Right renal cortex interstitium (tissue), 3 donors: ENCODE measurements at regions not wholly inside any gene's neighbourhood (a gene's known extent, or its start where the extent isn't known, plus 50 kb on each side); places are given as distances from the start of the nearest gene placed in this dataset.
"Not testable (repeated sequence)": the region's sequence is repeated elsewhere in the genome, so short reads cannot be mapped to it uniquely, and the experiment has no call there.

Experiments used
- DNase-seq, 3 donors: peaks; one replicate each; pipeline ENCODE4 v3.0.0-alpha.2; 2013; ENCODE audit warnings: low read depth in 3 of 3, low spot score in 2 of 3

DNA sequence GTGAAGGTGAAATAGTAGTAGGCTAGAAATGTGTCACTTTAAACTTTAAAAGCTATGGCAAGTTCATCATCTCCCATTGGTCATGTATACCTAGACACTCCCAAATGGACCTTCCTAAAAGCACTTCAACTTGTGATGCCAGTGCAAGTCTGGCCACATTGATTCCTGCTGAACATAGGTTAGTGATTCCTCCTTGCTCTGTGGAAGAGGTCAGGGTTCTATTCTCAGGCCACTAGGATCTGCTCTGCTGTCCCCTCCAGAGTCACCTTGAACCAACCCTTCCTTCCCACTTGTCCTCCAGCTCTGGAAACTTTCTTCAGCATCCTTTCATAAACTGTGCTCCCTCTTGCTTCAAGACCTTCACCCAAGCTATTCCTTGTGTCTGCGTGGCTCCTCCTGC lies 301.7 kb downstream of the RPLP1 start:
- no peak for DNase-seq

DNA sequence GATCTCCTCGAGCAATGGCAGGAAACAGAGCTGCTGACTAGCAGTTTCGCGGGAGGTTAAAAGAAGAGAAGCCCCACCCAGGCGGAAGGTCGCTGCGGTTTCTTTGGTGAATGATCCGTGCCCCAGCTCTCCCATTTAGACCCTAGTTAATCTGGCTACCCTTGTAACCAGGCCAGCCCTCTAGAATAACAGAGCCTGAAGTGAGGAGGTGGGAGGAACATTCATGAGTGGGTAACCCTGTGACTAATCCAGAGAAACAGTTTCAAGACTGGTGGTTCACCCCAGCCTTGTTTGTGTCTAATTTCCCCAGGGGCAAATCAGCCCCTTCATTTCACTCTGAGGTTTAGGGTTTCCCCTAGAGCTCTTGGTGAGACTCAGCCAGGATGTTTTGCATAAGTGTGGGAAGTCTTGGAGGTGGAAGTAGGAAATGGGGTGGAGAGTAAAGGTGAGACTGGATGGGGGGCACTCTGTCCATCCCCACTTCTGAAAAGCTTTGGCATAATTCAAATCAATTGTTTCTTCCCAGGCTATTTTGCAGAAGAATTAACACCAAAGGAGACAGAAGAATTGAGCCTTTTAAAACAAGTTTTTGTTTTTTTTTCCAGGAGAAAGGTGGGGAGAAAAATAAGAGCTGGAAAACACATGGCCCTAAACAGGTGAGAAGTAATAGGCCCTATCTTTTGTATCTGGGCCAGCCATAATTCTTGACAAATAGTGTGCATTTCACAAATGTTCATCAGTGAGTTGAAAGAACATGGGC lies 303.1 kb downstream of the RPLP1 start:
- peak in 1 of 3 donors; percentile 21 for DNase-seq

DNA sequence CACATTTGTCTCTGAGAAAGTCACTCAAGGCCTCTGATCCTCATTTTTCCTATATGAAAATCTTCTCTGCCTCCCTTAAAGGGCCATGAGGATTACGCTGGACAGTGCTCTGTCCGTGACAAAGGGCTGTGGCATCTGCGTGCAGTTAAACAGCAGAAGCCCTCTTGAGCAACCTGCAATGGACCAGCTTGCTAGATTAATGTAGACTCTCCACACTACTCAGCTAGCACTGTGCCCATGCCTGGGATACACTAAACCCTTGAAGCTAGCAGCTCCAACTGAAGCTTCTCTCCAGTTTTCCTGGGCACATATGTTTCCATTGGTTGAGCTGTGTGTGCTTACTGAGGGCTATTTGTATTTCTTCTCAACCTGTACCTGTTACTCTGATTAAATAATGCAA lies 303.8 kb downstream of the RPLP1 start:
- DNase-seq = no peak

GRCh38 chr15:69757186-69757585 lies 304.6 kb downstream of the RPLP1 start:
- DNase-seq = no peak

DNA sequence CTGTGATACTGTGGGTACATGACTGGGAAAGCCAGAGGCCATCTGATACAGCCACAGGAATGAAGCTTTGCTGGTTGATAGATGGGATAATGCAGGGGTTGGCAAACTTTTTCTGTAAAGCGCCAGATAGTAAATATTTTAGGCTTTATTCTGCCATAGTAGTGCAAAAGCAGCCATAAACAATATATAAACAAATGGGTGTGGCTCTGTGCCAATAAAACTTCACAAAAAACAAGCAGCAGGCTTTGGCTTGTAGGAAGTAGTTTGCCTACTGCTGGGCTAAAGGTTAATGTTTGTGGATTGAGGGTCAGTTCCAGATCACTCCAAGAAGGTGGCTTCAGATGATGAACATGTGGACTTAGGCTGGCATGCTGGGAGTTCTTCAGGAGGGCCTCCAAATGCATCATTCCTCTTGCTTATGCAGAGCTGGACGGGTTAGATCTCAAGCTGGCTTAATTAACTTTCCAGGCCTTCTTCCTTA lies 305.7 kb downstream of the RPLP1 start:
- no peak for DNase-seq

- no peak for DNase-seq
These were observed 306.5 kb downstream of the RPLP1 start for GRCh38 chr15:69758810-69759790.

DNA sequence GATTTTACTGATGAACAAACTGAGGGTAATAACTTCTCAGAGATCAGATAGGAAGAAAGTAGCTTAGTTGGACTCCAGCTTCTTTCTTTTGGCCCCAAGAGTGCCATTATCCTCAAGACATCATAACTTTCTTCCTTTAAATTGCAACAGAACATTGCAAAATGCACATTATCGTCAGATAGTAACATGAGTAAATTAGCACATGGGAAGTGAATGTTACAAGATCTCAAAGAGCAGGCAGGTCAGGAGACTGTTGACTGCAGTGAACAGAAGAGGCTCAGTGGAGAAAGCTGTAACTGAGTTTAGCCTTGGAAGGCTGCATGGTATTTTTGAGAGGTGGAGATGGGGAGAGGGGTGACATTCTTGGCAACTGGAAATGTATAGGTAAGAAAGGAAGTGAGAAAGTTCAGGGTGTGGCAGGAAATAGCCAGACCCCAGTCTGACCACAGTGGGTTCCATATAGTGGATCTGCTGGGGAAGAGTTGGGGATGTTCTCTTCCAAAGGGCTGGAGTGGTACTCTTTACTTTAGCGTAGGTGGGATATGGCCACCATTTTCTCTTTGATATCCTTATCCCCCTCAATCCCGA lies 307.7 kb downstream of the RPLP1 start:
- no peak for DNase-seq

DNA sequence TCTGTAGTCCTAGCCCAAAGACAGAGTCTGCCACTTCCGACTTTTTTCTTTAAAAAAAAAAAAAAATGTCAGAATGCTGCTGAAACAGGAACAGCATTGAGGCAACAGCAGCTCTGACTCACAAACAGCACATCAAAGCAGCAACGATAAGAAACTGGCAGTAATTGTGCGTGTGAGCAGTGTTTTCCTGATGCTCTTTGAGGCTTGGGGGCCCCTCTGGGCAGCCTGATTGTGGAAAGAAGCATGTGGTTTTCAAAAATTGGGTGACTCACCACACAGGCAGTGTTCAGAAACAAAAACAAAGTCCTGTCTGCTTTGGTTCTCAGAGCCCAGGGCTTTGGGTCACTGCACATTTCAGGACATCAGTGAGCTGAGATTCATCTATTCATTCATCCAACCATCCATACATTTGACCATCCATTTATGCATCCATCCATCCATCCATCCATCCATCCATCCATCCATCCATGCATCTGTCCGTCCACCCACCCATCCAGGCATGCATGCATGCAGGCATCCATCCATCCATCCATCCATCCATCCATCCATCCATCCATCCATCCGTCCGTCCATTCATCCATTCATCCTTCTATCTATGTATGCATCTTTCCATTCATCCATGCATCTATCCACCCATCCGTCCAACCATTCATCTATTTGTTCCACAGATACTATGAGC lies 308.4 kb downstream of the RPLP1 start:
- DNase-seq = no peak

- no peak for DNase-seq
These were observed 309.9 kb downstream of the RPLP1 start for GRCh38 chr15:69762373-69763148.

GRCh38 chr15:69763831-69764230 lies 311.2 kb downstream of the RPLP1 start:
- DNase-seq = no peak

DNA sequence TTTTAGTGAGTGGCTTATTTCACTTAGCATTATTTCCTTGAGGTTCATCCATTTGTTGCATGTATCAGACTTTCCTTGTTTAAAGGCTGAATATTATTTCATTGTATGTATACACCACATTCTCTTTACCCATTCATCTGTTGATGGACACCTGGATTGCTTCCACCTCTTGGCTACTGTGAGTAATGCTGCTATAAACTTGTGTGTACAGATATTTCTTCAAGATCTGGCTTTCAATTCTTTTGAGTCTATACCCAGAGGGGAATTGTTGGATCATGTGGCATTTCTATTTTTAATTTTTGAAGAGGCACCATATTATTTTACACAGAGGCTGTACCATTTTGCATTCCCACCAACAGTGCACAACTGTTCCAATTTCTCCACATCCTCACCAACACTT lies 313.5 kb downstream of the RPLP1 start:
- no peak for DNase-seq

GRCh38 chr15:69767191-69767590 lies 314.6 kb downstream of the RPLP1 start:
- DNase-seq = no peak

- not testable (repeated sequence) for DNase-seq
These were observed 316.7 kb downstream of the RPLP1 start for GRCh38 chr15:69769336-69769735.

- not testable (repeated sequence) for DNase-seq
These were observed 321.6 kb downstream of the RPLP1 start for GRCh38 chr15:69774258-69774657.

GRCh38 chr15:69774711-69775110 lies 322.1 kb downstream of the RPLP1 start:
- DNase-seq = not testable (repeated sequence)

- DNase-seq = no peak
These were observed 320.4 kb downstream of the TLE3 start for GRCh38 chr15:69777356-69777755.

GRCh38 chr15:69780374-69780773 lies 317.3 kb downstream of the TLE3 start:
- no peak for DNase-seq

- no peak for DNase-seq
These were observed 316.7 kb downstream of the TLE3 start for GRCh38 chr15:69780981-69781380.

GRCh38 chr15:69781411-69782125 lies 316.1 kb downstream of the TLE3 start:
- DNase-seq = no peak
